ENCODE measurements at regions not wholly inside any gene's neighbourhood (a gene's known extent, or its start where the extent isn't known, plus 50 kb on each side); places are given as distances from the start of the nearest gene placed in this dataset.

GRCh38 chr5:40073927-40074326 lies 605.8 kb upstream of the PTGER4 start:
- TF ChIP-seq EZH2 (IDR thresholded peaks at IDR 0.05; ENCODE audit: borderline replicate concordance, low read depth, low read length, poor library complexity, severe bottlenecking) = no peak
- POLR2A ChIA-PET (ENCODE audit: low non-redundant PET) = no interaction called here
- DNase-seq (ENCODE audit: low spot score) = no peak
- intact Hi-C loops (cut with micrococcal nuclease; ENCODE audit: unreplicated experiment) = no loop called here
- BruUV-seq (replicated peaks) = no TSS peak
- Histone ChIP-seq H3K9me3 (ENCODE audit: low read depth, low read length, poor library complexity, severe bottlenecking) (peaks cover 7% of the 10 kb centered on the region), H3K4me3 (ENCODE audit: low read depth, low read length, poor library complexity, severe bottlenecking) (no peak overlapping the region), H3K27me3 (replicated peaks; ENCODE audit: insufficient read depth, low read depth, low read length, poor library complexity) (no peaks in the 10 kb centered on the region), H3K27ac (ENCODE audit: low read depth, low read length, poor library complexity, severe bottlenecking) (no peak overlapping the region), H3K36me3 (ENCODE audit: insufficient read depth, low read length, poor library complexity, severe bottlenecking) (no peaks in the 10 kb centered on the region), H3K4me1 (ENCODE audit: insufficient read depth, low read length, poor library complexity, severe bottlenecking) (peaks cover 7% of the 10 kb centered on the region)
- CTCF ChIA-PET = no interaction called here

GRCh38 chr5:40071870-40072269 lies 607.8 kb upstream of the PTGER4 start:
- CTCF ChIA-PET = no interaction called here
- H3K36me3 ChIP-seq (ENCODE audit: insufficient read depth, low read length, poor library complexity, severe bottlenecking) = no peaks in the 10 kb centered on the region
- no peaks in the 10 kb centered on the region for H3K27me3 ChIP-seq (replicated peaks; ENCODE audit: insufficient read depth, low read depth, low read length, poor library complexity)
- no peak overlapping the region for H3K4me3 ChIP-seq (ENCODE audit: low read depth, low read length, poor library complexity, severe bottlenecking)
- intact Hi-C loops (cut with micrococcal nuclease; ENCODE audit: unreplicated experiment) = no loop called here
- POLR2A ChIA-PET (ENCODE audit: low non-redundant PET) = no interaction called here
- H3K4me1 ChIP-seq (ENCODE audit: insufficient read depth, low read length, poor library complexity, severe bottlenecking) = peaks cover 9% of the 10 kb centered on the region
- TF ChIP-seq CTCF (conservative IDR thresholded peaks at IDR 0.05; ENCODE audit: low read depth, low read length) = no peak
- no peak for TF ChIP-seq EZH2 (IDR thresholded peaks at IDR 0.05; ENCODE audit: borderline replicate concordance, low read depth, low read length, poor library complexity, severe bottlenecking)
- no peaks in the 10 kb centered on the region for H3K9me3 ChIP-seq (ENCODE audit: low read depth, low read length, poor library complexity, severe bottlenecking)
- BruUV-seq (replicated peaks) = no TSS peak
- no peak overlapping the region for H3K27ac ChIP-seq (ENCODE audit: low read depth, low read length, poor library complexity, severe bottlenecking)
- DNase-seq (ENCODE audit: low spot score) = peak; percentile 26

GRCh38 chr5:40066616-40067015 lies 613.1 kb upstream of the PTGER4 start:
- no peaks in the 10 kb centered on the region for H3K36me3 ChIP-seq (ENCODE audit: insufficient read depth, low read length, poor library complexity, severe bottlenecking)
- ChIA-PET CTCF (no interaction called here), POLR2A (ENCODE audit: low non-redundant PET) (no interaction called here)
- H3K4me1 ChIP-seq (ENCODE audit: insufficient read depth, low read length, poor library complexity, severe bottlenecking) = peaks cover 9% of the 10 kb centered on the region
- BruUV-seq (replicated peaks) = no TSS peak
- H3K4me3 ChIP-seq (ENCODE audit: low read depth, low read length, poor library complexity, severe bottlenecking) = no peak overlapping the region
- no peaks in the 10 kb centered on the region for H3K27me3 ChIP-seq (replicated peaks; ENCODE audit: insufficient read depth, low read depth, low read length, poor library complexity)
- intact Hi-C loops (cut with micrococcal nuclease; ENCODE audit: unreplicated experiment) = no loop called here
- no peak for DNase-seq (ENCODE audit: low spot score)
- no peak overlapping the region for H3K27ac ChIP-seq (ENCODE audit: low read depth, low read length, poor library complexity, severe bottlenecking)
- TF ChIP-seq EZH2 (IDR thresholded peaks at IDR 0.05; ENCODE audit: borderline replicate concordance, low read depth, low read length, poor library complexity, severe bottlenecking) = no peak
- no peak for TF ChIP-seq CTCF (conservative IDR thresholded peaks at IDR 0.05; ENCODE audit: low read depth, low read length)
- no peaks in the 10 kb centered on the region for H3K9me3 ChIP-seq (ENCODE audit: low read depth, low read length, poor library complexity, severe bottlenecking)

GRCh38 chr5:40052808-40053207 lies 626.9 kb upstream of the PTGER4 start:
- Histone ChIP-seq H3K27me3 (replicated peaks; ENCODE audit: insufficient read depth, low read depth, low read length, poor library complexity) (no peaks in the 10 kb centered on the region), H3K36me3 (ENCODE audit: insufficient read depth, low read length, poor library complexity, severe bottlenecking) (no peaks in the 10 kb centered on the region), H3K4me1 (ENCODE audit: insufficient read depth, low read length, poor library complexity, severe bottlenecking) (peaks cover 9% of the 10 kb centered on the region), H3K9me3 (ENCODE audit: low read depth, low read length, poor library complexity, severe bottlenecking) (no peaks in the 10 kb centered on the region), H3K4me3 (ENCODE audit: low read depth, low read length, poor library complexity, severe bottlenecking) (no peak overlapping the region), H3K27ac (ENCODE audit: low read depth, low read length, poor library complexity, severe bottlenecking) (no peak overlapping the region)
- CTCF ChIA-PET = no interaction called here
- POLR2A ChIA-PET (ENCODE audit: low non-redundant PET) = no interaction called here
- no peak for DNase-seq (ENCODE audit: low spot score)
- TF ChIP-seq CTCF (conservative IDR thresholded peaks at IDR 0.05; ENCODE audit: low read depth, low read length) = no peak
- TF ChIP-seq EZH2 (IDR thresholded peaks at IDR 0.05; ENCODE audit: borderline replicate concordance, low read depth, low read length, poor library complexity, severe bottlenecking) = no peak
- intact Hi-C loops (cut with micrococcal nuclease; ENCODE audit: unreplicated experiment) = no loop called here
- no TSS peak for BruUV-seq (replicated peaks)

All from A673 (cell line).